Smooth muscle cell (in vitro differentiated cells): ENCODE measurements at regions not wholly inside any gene's neighbourhood (a gene's known extent, or its start where the extent isn't known, plus 50 kb on each side); places are given as distances from the start of the nearest gene placed in this dataset.

ENCODE experiments used
- DNase-seq: peaks from one replicate; lab custom pipeline; 2025; ENCODE audit not compliant: unreplicated experiment; lab: John Stamatoyannopoulos, UW
- H2AFZ ChIP-seq: fragments of 200-600 bp; sonication (generic); 2 replicates; pipeline ENCODE4 v1.6.0; 2016; ENCODE audit warnings: antibody characterized with exemption, low read depth, mild to moderate bottlenecking
- H3F3A ChIP-seq: fragments of 200-600 bp; sonication (generic); 2 replicates; pipeline ENCODE4 v1.6.0; 2017; ENCODE audit warnings: antibody characterized with exemption, low read depth
- H3K27ac ChIP-seq: fragments of 200-600 bp; sonication (generic); 2 replicates; pipeline ENCODE4 v1.5.1; 2016; ENCODE audit warnings: low read depth, mild to moderate bottlenecking
- H3K27me3 ChIP-seq: fragments of 200-600 bp; sonication (generic); 2 replicates; pipeline ENCODE4 v1.6.1; 2016; ENCODE audit warnings: low read depth, mild to moderate bottlenecking
- H3K36me3 ChIP-seq: fragments of 200-600 bp; sonication (generic); 2 replicates; pipeline ENCODE4 v1.5.1; 2016; ENCODE audit warnings: low read depth
- H3K4me1 ChIP-seq: fragments of 200-600 bp; sonication (generic); 2 replicates; pipeline ENCODE4 v1.5.1; 2016; ENCODE audit warnings: low read depth
- H3K4me2 ChIP-seq: fragments of 200-600 bp; sonication (generic); 2 replicates; pipeline ENCODE4 v1.6.0; 2016; ENCODE audit warnings: mild to moderate bottlenecking
- H3K4me3 ChIP-seq: fragments of 200-600 bp; sonication (generic); 2 replicates; pipeline ENCODE4 v1.5.1; 2016; ENCODE audit warnings: mild to moderate bottlenecking
- H3K79me2 ChIP-seq: fragments of 200-600 bp; sonication (generic); 2 replicates; pipeline ENCODE4 v1.6.0; 2016; ENCODE audit warnings: low read depth, mild to moderate bottlenecking
- H3K9ac ChIP-seq: fragments of 200-600 bp; sonication (generic); 2 replicates; pipeline ENCODE4 v1.6.0; 2016; ENCODE audit warnings: low read depth
- H3K9me3 ChIP-seq: fragments of 200-600 bp; sonication (generic); replicated peaks from 2 replicates; pipeline ENCODE4 v1.5.1; 2016; ENCODE audit warnings: low read depth
- H4K20me1 ChIP-seq: fragments of 200-600 bp; sonication (generic); 2 replicates; pipeline ENCODE4 v1.6.0; 2016; ENCODE audit warnings: low read depth
- WGBS: methylation state at CpG from one replicate; pipeline ENCODE4 v1.1.7; 2016; ENCODE audit warnings: low lambda C conversion rate; 5-methylcytosine and 5-hydroxymethylcytosine counted together
- TF ChIP-seq, protein P1 (sequence below): fragments of 200-600 bp; sonication (generic); IDR thresholded peaks from 2 replicates; pipeline ENCODE4 v1.5.1; 2017; ENCODE audit warnings: borderline replicate concordance, mild to moderate bottlenecking, antibody characterized with exemption; ENCODE audit not compliant: insufficient read depth, poor library complexity, severe bottlenecking

DNA sequence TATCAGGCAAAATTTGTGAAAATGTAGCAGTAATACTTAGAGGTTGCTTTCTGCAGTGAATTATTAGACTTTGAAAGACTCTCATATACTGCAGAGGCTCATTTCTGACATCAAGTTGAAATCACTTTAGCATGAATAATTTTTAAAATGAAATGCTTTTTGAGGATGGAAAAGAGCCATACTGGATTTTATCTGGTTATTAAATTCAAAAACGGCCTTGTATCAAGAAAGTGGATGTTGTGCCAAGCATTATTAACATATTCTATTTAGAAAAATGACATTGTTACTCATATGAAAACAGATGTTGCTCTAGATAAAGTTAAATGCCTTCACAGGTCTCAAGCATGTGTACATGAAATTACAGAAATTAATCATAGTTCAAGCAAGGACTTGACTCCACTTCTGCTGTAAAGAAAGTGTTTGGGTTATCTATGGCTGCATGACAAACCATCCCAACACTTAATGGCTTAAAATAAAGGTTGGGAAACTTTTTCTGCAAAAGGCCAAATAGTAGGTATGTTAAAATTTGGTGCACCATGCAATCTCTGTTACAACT lies 64.5 kb upstream of the ZNF280D start:
- H3K4me1 ChIP-seq, result no peaks in the 10 kb centered on the region
- H3K27ac ChIP-seq, result no peak overlapping the region
- TF ChIP-seq, protein P1, sequence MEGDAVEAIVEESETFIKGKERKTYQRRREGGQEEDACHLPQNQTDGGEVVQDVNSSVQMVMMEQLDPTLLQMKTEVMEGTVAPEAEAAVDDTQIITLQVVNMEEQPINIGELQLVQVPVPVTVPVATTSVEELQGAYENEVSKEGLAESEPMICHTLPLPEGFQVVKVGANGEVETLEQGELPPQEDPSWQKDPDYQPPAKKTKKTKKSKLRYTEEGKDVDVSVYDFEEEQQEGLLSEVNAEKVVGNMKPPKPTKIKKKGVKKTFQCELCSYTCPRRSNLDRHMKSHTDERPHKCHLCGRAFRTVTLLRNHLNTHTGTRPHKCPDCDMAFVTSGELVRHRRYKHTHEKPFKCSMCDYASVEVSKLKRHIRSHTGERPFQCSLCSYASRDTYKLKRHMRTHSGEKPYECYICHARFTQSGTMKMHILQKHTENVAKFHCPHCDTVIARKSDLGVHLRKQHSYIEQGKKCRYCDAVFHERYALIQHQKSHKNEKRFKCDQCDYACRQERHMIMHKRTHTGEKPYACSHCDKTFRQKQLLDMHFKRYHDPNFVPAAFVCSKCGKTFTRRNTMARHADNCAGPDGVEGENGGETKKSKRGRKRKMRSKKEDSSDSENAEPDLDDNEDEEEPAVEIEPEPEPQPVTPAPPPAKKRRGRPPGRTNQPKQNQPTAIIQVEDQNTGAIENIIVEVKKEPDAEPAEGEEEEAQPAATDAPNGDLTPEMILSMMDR, result no peak
- 80% methylated on average over 1 of the region's 1 CpG for WGBS
- DNase-seq, result no peak
- H3K36me3 ChIP-seq, result no peaks in the 10 kb centered on the region
- no peaks in the 10 kb centered on the region for H3F3A ChIP-seq
- no peak overlapping the region for H2AFZ ChIP-seq
- no peak overlapping the region for H3K4me2 ChIP-seq
- no peak overlapping the region for H3K4me3 ChIP-seq
- no peaks in the 10 kb centered on the region for H3K27me3 ChIP-seq
- H4K20me1 ChIP-seq, result no peaks in the 10 kb centered on the region
- H3K79me2 ChIP-seq, result no peaks in the 10 kb centered on the region
- peaks cover 7% of the 10 kb centered on the region for H3K9me3 ChIP-seq
- no peak overlapping the region for H3K9ac ChIP-seq

- TF ChIP-seq, protein P1, result no peak
- WGBS, result 90% methylated on average over 4 of the region's 4 CpGs
- H3K27ac ChIP-seq, result no peak overlapping the region
- no peak overlapping the region for H3K4me3 ChIP-seq
- no peak overlapping the region for H3K9ac ChIP-seq
- no peak overlapping the region for H2AFZ ChIP-seq
- H3K4me1 ChIP-seq, result no peaks in the 10 kb centered on the region
- H3K4me2 ChIP-seq, result no peak overlapping the region
- H3K79me2 ChIP-seq, result no peaks in the 10 kb centered on the region
- no peak for DNase-seq
- no peaks in the 10 kb centered on the region for H3K36me3 ChIP-seq
- H4K20me1 ChIP-seq, result no peaks in the 10 kb centered on the region
- H3F3A ChIP-seq, result no peaks in the 10 kb centered on the region
- H3K9me3 ChIP-seq, result peaks cover 7% of the 10 kb centered on the region
- no peaks in the 10 kb centered on the region for H3K27me3 ChIP-seq
Measured at GRCh38 chr15:56795502-56795901, 62.2 kb upstream of the ZNF280D start.

DNA sequence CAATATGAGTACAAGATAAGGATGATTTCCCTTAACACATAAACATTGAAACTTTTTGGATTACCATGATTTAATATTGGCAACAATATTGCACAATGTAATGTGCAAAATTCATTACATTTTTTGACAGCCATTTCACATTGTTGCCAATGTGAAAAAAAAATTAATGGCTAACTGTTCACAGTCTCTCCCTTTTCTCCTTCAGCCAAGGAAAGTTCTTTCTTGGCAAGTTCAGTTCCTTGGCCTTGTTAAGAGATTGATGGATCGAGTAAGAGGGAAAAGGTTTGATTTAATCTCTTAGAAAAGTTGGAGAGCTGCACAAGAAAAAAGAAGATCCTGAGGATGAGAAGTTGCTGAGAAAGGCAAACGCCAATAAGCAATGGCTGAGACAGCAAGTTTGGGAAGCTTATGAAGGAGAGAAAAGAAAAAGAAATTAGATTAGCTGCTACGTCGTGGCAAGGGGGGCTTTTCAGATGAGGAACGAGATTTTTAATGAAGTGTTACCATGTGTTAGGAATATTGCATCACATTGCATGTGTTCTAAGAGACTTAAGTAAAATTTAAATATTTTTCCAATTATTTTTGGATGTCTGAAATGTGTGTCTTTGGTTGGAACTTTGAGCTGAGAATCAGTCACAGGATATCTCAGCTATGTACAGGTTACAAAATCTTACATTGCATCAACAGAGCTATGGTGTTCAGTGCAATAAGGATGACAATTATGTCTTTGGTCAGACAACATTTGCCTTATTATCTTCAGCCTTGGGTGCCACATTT lies 61.4 kb upstream of the ZNF280D start:
- Histone ChIP-seq H2AFZ (no peak overlapping the region), H3K9me3 (peaks cover 7% of the 10 kb centered on the region), H3F3A (no peaks in the 10 kb centered on the region), H3K4me1 (no peaks in the 10 kb centered on the region), H3K79me2 (no peaks in the 10 kb centered on the region), H3K9ac (no peak overlapping the region), H3K4me2 (no peak overlapping the region), H3K27me3 (no peaks in the 10 kb centered on the region), H4K20me1 (no peaks in the 10 kb centered on the region), H3K27ac (no peak overlapping the region), H3K4me3 (no peak overlapping the region), H3K36me3 (no peaks in the 10 kb centered on the region)
- TF ChIP-seq, protein P1, result no peak
- no peak for DNase-seq
- 94% methylated on average over 5 of the region's 5 CpGs for WGBS

- Histone ChIP-seq H3K79me2 (no peaks in the 10 kb centered on the region), H3F3A (no peaks in the 10 kb centered on the region), H2AFZ (no peak overlapping the region), H3K9me3 (peaks cover 7% of the 10 kb centered on the region), H3K9ac (no peak overlapping the region), H4K20me1 (no peaks in the 10 kb centered on the region), H3K4me1 (no peaks in the 10 kb centered on the region), H3K4me2 (no peak overlapping the region), H3K27ac (no peak overlapping the region), H3K36me3 (no peaks in the 10 kb centered on the region), H3K4me3 (no peak overlapping the region), H3K27me3 (no peaks in the 10 kb centered on the region)
- WGBS, result 85% methylated on average over 1 of the region's 1 CpG
- TF ChIP-seq, protein P1, result no peak
- no peak for DNase-seq
Measured at GRCh38 chr15:56794165-56794552, 60.9 kb upstream of the ZNF280D start.
